GM12873 (cell line): ENCODE measurements at regions not wholly inside any gene's neighbourhood (a gene's known extent, or its start where the extent isn't known, plus 50 kb on each side); places are given as distances from the start of the nearest gene placed in this dataset.

Source experiments
- TF ChIP-seq, protein P1 (sequence below): IDR thresholded peaks from 2 replicates; pipeline ENCODE4 v1.5.1; 2012; ENCODE audit warnings: low read depth, mild to moderate bottlenecking, moderate library complexity, low read length, control low read depth; ENCODE audit not compliant: insufficient read depth; ENCODE audit errors: missing control alignments

DNA sequence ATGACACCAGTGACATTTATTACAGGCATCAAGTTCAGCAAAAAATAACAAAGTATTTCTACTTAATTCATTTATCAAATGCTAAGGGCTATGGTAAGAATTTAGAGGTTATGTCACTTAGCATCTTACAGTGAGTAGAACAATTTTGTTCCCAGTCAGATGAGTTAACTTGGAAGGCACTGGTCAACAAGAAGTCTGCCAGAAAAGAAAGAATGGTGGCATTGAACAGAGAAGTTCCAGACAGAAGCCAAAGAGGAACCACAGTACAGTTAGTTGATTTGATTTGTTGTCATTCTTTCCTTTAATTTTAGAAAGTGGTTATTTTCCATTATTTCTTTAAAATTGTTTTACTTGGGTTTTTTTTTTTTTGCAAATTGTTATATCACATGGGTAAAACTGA lies 232.2 kb upstream of the PKN2 start:
- TF ChIP-seq, protein P1, sequence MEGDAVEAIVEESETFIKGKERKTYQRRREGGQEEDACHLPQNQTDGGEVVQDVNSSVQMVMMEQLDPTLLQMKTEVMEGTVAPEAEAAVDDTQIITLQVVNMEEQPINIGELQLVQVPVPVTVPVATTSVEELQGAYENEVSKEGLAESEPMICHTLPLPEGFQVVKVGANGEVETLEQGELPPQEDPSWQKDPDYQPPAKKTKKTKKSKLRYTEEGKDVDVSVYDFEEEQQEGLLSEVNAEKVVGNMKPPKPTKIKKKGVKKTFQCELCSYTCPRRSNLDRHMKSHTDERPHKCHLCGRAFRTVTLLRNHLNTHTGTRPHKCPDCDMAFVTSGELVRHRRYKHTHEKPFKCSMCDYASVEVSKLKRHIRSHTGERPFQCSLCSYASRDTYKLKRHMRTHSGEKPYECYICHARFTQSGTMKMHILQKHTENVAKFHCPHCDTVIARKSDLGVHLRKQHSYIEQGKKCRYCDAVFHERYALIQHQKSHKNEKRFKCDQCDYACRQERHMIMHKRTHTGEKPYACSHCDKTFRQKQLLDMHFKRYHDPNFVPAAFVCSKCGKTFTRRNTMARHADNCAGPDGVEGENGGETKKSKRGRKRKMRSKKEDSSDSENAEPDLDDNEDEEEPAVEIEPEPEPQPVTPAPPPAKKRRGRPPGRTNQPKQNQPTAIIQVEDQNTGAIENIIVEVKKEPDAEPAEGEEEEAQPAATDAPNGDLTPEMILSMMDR: no peak

DNA sequence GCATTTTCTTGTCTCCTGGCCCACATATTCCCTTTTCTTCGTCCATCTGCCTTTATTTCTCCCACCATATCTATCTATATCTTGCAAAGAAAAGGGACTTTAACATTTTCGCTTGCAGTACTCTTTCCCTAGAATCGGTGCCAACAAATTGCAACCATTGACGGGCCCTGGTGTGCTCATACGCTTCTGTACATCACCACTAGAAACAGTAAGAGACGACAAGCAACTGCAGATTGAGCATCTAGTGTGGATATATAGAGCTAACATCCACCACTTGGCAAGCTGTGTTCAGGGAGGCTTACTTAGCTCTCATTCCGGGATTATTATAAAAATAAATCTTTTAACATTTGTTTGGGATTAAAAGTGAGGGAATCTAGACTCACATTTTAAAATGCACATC lies 230.8 kb upstream of the PKN2 start:
- TF ChIP-seq, protein P1: no peak

DNA sequence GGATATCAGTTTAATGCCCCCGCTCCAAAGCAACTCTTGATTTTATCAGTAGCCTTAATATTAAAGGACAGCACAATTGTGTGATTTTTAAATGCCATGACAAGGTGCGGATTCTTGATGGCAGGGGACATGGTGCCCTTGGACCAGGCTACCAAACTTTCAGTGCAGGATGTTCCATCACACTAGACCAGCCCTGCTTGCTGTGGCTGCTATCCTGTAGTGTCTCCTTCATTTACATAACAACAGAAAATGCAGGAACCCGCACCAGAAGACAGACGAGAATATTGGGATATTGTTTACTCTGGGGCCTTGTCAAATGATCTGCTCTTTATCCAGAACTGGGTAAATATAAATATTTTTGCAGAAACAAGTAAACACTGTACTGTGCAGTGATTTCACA lies 229.3 kb upstream of the PKN2 start:
- TF ChIP-seq, protein P1: no peak

DNA sequence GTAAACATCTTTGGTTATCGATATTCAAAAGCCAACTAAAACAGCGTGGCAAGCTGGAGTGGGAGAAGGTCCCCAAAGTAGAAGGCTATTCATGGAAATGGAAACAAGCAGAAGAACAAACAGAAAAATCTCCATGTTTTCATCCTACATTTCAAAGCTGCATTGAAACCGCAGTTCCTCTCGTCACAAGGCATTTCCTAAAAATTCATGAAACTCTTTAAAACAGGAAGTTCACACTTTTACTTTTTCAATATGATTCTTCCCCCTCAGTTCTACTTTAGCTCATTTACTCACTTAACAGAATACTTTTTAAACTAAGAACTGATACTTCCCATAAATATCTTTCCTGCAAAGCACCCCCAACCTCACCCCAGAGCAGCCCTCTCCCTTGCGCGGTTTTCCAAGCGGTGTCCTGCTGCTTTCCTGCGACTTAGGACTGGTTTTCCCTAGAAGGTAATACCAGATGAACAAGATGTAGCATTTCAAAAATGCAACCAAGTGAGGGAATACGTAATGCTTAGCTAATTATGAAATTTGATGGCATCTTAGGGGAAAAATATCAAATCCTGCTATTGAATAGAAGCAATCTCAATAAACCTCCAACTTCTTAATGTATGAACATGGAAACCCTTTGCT lies 228.3 kb upstream of the PKN2 start:
- TF ChIP-seq, protein P1: no peak

DNA sequence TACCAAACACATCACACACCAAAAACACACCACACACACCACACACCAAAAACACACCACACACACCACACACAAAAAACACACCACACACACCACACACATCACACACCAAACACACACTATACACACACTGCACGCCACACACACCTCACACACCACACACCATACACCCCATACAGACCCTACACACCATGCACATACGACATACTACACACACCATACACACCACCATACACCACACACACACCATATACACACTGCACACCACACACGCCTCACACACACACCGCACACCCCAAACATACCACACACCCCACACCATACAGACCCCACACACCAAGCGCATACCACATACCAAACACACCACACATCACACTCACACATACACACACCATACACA lies 226.9 kb upstream of the PKN2 start:
- TF ChIP-seq, protein P1: no peak

DNA sequence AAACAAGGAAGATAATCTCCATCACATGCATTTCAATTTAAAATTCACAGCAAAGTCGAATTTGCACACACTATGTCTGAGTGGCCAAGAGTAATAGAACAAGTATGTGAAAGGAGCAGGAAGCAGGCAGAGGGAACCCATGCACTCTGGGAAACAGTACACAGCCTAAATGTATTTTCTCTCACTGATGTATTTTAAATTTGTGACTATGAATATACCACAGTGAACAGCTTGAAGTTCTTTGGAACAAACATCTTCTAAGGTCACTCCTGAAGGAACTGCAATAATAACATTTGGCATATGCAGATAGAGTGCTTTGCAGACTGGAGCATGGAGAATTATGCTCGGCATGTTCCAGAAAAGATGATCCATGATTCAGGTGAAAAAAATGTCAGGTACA lies 223.1 kb upstream of the PKN2 start:
- TF ChIP-seq, protein P1: no peak

DNA sequence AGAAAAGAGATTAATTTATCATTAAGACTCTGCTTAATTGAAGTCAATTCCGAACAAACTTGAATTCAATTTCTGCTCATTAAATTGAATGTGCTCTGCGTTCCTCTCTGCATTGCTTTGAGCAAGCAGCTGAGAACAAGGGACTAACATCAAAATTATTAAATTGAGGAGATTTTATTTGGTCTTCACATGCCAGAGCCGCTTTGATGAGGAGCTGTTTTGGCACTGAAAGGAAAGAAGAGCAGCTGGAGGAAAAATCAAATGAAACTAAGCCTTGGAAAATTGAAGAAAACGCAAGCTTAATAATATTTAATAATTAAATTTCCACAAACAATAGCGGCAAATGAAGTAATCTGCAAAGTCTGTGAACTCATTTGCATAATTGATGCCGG lies 222.0 kb upstream of the PKN2 start:
- TF ChIP-seq, protein P1: no peak
